ENCODE measurements at regions not wholly inside any gene's neighbourhood (a gene's known extent, or its start where the extent isn't known, plus 50 kb on each side); places are given as distances from the start of the nearest gene placed in this dataset.

GRCh38 chr7:89661876-89662275, 492.4 kb upstream of the STEAP1 start:
- Histone ChIP-seq H3K36me3 (no peaks in the 10 kb centered on the region), H3K27me3 (no peaks in the 10 kb centered on the region), H3K4me1 (no peaks in the 10 kb centered on the region), H3K9me3 (no peaks in the 10 kb centered on the region), H3K4me3 (ENCODE audit: low read depth, low read length) (no peak overlapping the region)
- TF ChIP-seq, protein P1, sequence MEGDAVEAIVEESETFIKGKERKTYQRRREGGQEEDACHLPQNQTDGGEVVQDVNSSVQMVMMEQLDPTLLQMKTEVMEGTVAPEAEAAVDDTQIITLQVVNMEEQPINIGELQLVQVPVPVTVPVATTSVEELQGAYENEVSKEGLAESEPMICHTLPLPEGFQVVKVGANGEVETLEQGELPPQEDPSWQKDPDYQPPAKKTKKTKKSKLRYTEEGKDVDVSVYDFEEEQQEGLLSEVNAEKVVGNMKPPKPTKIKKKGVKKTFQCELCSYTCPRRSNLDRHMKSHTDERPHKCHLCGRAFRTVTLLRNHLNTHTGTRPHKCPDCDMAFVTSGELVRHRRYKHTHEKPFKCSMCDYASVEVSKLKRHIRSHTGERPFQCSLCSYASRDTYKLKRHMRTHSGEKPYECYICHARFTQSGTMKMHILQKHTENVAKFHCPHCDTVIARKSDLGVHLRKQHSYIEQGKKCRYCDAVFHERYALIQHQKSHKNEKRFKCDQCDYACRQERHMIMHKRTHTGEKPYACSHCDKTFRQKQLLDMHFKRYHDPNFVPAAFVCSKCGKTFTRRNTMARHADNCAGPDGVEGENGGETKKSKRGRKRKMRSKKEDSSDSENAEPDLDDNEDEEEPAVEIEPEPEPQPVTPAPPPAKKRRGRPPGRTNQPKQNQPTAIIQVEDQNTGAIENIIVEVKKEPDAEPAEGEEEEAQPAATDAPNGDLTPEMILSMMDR (IDR thresholded peaks at IDR 0.05; ENCODE audit: low read depth, low read length), result no peak
- DNase-seq, result no peak

DNA sequence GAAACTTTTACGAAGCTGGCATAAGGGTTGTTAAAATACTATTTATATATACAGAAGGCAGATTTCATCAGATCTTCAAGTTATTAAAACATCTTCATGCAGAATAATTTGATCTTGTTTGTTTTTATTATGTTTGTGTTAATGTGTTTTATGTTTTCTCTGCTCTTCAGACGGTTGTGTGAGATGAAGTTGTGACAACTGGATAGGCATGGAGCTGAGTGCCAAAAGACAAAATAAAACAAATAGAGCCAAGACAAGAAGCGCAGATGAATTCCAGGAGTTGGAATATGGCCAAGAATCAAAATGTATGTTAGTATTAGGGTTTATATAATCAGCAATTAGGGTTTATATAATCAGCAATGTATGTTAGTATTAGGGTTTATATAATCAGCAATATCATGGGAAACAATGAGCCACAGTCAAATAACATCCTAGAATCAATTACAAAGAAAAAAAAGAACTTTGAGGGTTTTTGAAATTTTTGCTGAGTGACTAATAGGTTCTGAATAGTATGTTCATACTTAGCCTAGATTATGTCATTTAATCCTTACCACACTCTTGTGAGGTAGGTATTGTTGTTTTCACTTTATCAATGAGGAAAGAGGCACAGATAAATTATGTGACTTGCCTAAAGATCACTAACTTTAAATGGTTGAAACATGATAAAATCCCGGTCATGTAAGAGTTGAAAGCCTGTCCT, 488.0 kb upstream of the STEAP1 start:
- H3K9me3 ChIP-seq, result no peaks in the 10 kb centered on the region
- H3K4me1 ChIP-seq, result no peaks in the 10 kb centered on the region
- no peaks in the 10 kb centered on the region for H3K36me3 ChIP-seq
- DNase-seq, result no peak
- TF ChIP-seq, protein P1 (IDR thresholded peaks at IDR 0.05; ENCODE audit: low read depth, low read length), result no peak
- no peak overlapping the region for H3K4me3 ChIP-seq (ENCODE audit: low read depth, low read length)
- H3K27me3 ChIP-seq, result no peaks in the 10 kb centered on the region

DNA sequence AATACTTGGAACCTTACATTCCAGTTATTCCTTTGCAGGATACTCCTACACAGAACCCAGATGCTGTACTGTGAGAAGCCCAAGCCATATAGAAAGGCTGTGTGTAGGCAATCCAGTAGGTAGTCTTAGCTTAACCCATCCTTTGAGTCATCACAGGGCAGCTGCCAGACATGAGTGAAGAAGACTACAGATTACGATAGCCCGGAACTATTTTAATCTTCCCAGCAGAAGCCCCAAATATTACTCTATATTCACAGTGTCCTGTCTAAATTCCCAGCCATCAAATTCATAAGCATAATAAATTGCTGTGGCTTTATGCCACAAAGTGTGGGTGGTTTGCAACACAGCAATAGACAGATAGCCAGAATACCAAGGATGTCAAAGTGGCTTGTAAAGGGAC, 474.1 kb upstream of the STEAP1 start:
- TF ChIP-seq, protein P1 (IDR thresholded peaks at IDR 0.05; ENCODE audit: low read depth, low read length), result no peak
- no peak for DNase-seq
- Histone ChIP-seq H3K9me3 (no peaks in the 10 kb centered on the region), H3K27me3 (no peaks in the 10 kb centered on the region), H3K36me3 (no peaks in the 10 kb centered on the region), H3K4me3 (ENCODE audit: low read depth, low read length) (no peak overlapping the region), H3K4me1 (no peaks in the 10 kb centered on the region)

GRCh38 chr7:89681448-89681847, 472.8 kb upstream of the STEAP1 start:
- Histone ChIP-seq H3K9me3 (no peaks in the 10 kb centered on the region), H3K27me3 (no peaks in the 10 kb centered on the region), H3K4me1 (no peaks in the 10 kb centered on the region), H3K4me3 (ENCODE audit: low read depth, low read length) (no peak overlapping the region), H3K36me3 (no peaks in the 10 kb centered on the region)
- DNase-seq, result no peak
- TF ChIP-seq, protein P1 (IDR thresholded peaks at IDR 0.05; ENCODE audit: low read depth, low read length), result no peak

DNA sequence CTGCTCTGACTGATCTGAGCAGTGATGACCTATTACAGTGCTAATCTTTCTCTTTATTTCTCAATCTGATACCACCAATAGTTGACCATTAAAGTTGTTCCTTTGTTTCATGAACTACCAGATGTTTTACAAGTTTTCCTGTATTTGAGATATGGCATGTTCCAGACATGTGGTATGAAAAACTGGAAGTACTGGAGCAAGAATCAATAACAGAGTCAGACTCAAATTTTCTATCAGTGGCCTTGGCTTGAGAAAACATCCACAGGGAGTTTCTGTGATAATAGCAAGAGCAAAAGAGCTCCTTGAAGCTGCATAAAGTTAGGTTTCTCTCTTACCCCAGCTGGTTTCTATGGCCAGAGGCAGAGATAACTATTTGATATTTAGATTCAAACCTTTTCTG, 469.0 kb upstream of the STEAP1 start:
- Histone ChIP-seq H3K36me3 (no peaks in the 10 kb centered on the region), H3K4me3 (ENCODE audit: low read depth, low read length) (no peak overlapping the region), H3K27me3 (no peaks in the 10 kb centered on the region), H3K9me3 (no peaks in the 10 kb centered on the region), H3K4me1 (no peaks in the 10 kb centered on the region)
- DNase-seq, result no peak
- TF ChIP-seq, protein P1 (IDR thresholded peaks at IDR 0.05; ENCODE audit: low read depth, low read length), result no peak

DNA sequence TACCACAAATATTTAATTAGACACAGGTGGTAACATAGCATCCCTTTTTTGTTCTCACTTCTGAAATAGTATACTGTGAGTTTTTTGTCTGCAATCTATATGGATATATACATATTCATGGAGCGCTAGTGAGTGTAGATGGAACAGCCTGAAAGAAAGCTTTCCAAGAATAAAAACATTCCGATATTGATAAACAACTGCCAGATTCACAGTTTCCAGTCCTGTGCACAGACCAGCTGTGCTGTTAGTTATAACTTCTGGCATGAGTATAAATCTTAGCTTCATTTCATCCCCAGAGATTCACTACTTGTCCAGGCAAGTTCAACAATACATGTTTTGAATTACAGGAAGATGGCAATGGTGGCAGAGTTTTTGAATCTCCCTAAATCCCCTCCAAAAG, 467.1 kb upstream of the STEAP1 start:
- DNase-seq, result no peak
- TF ChIP-seq, protein P1 (IDR thresholded peaks at IDR 0.05; ENCODE audit: low read depth, low read length), result no peak
- H3K4me1 ChIP-seq, result no peaks in the 10 kb centered on the region
- no peak overlapping the region for H3K4me3 ChIP-seq (ENCODE audit: low read depth, low read length)
- no peaks in the 10 kb centered on the region for H3K9me3 ChIP-seq
- H3K27me3 ChIP-seq, result no peaks in the 10 kb centered on the region
- H3K36me3 ChIP-seq, result no peaks in the 10 kb centered on the region

Measured in BE2C (cell line).